HCT116 (cell line): ENCODE measurements at regions not wholly inside any gene's neighbourhood (a gene's known extent, or its start where the extent isn't known, plus 50 kb on each side); places are given as distances from the start of the nearest gene placed in this dataset.

ENCODE experiments used
- ATAC-seq: fragments of 200-7000 bp; cut with Tn5 transposase; 2 replicates; pipeline ENCODE4 v1.9.1; 2020; ENCODE audit warnings: mild to moderate bottlenecking, moderate library complexity
- BruUV-seq: library from RNA; stranded (reverse); fragments of 400-500 nt; replicated peaks from 2 replicates; lab custom pipeline; 2021; lab: Mats Ljungman, UMichigan
- CTCF ChIA-PET: fragments of 300-600 bp; sonication (Branson Sonifier 250); formaldehyde crosslinking; loops from one replicate; lab custom pipeline; 2021; ENCODE audit warnings: antibody characterized with exemption; lab: Charles Lee
- POLR2A ChIA-PET: fragments of 300-600, 350-600 bp; sonication (Branson Sonifier 250); formaldehyde crosslinking; loops from one replicate; lab custom pipeline; 2021; ENCODE audit warnings: antibody characterized with exemption; lab: Charles Lee
- RAD21 ChIA-PET, 2 experiments: fragments of 300-600 bp; sonication (Branson Sonifier 250); formaldehyde crosslinking; loops; one replicate each; lab custom pipeline; 2023; ENCODE audit warnings: low total read pairs in 2 of 2; ENCODE audit not compliant: uncharacterized antibody in 2 of 2, unreplicated experiment in 2 of 2, low non-redundant PET in 1 of 2; lab: Charles Lee
- DNase-seq: peaks from one replicate; pipeline ENCODE4 v3.0.0-alpha.2; 2010; ENCODE audit warnings: low read depth, low spot score
- H2AFZ ChIP-seq: fragments of 200-600 bp; shearing (Covaris generic), sonication (generic); 2 replicates; pipeline ENCODE4 v1.6.1; 2017; ENCODE audit warnings: low read depth, mixed run types, mixed read lengths, antibody characterized with exemption, low read length; ENCODE audit not compliant: poor library complexity, severe bottlenecking
- H3K27ac ChIP-seq: 2 replicates; pipeline ENCODE4 v1.5.1; 2012; ENCODE audit warnings: low read depth, low read length
- H3K27me3 ChIP-seq: fragments of 200-600 bp; sonication (generic); 2 replicates; pipeline ENCODE4 v1.6.1; 2016; ENCODE audit warnings: mixed run types, low read length, mixed read lengths; ENCODE audit not compliant: insufficient read depth
- H3K36me3 ChIP-seq, 2 experiments: fragments of 200-500 bp in 1 of 2; fragments of 200-600 bp in 1 of 2; sonication (Bioruptor generic) in 1 of 2; sonication (generic) in 1 of 2; 2 replicates each; pipeline versions ENCODE4 v1.5.1 to v1.6.1; 2014 to 2016; ENCODE audit warnings: low read length in 2 of 2, inconsistent platforms in 1 of 2, mixed read lengths in 1 of 2, mixed run types in 1 of 2; ENCODE audit not compliant: insufficient read depth in 2 of 2, control insufficient read depth in 1 of 2
- H3K4me1 ChIP-seq, 2 experiments: fragments of 200-600 bp in 1 of 2; sonication (generic) in 1 of 2; 2 replicates each; pipeline versions ENCODE4 v1.5.1 to v1.6.1; 2012 to 2017; ENCODE audit warnings: low read length in 2 of 2, inconsistent platforms in 1 of 2, mild to moderate bottlenecking in 1 of 2, mixed read lengths in 1 of 2, mixed run types in 1 of 2, moderate library complexity in 1 of 2; ENCODE audit not compliant: insufficient read depth in 2 of 2, control insufficient read depth in 1 of 2
- H3K4me2 ChIP-seq: fragments of 200-600 bp; sonication (generic); 2 replicates; pipeline ENCODE4 v1.6.1; 2017; ENCODE audit warnings: mixed run types, low read length, mixed read lengths
- H3K4me3 ChIP-seq, 2 experiments: fragments of 200-600 bp in 1 of 2; sonication (generic) in 1 of 2; replicated peaks in 1 of 2; 2 replicates each; pipeline ENCODE4 v1.5.1; 2011 to 2016; ENCODE audit warnings: low read length in 2 of 2, control low read depth in 1 of 2, low read depth in 1 of 2, mild to moderate bottlenecking in 1 of 2, mixed read lengths in 1 of 2, mixed run types in 1 of 2
- H3K79me2 ChIP-seq: fragments of 200-600 bp; sonication (generic); 2 replicates; pipeline ENCODE4 v1.6.1; 2017; ENCODE audit warnings: mild to moderate bottlenecking, mixed run types, low read length, moderate library complexity, mixed read lengths; ENCODE audit not compliant: insufficient read depth
- H3K9ac ChIP-seq: fragments of 200-600 bp; sonication (generic); 2 replicates; pipeline ENCODE4 v1.6.1; 2016; ENCODE audit warnings: low read length, mixed read lengths
- H3K9me2 ChIP-seq: fragments of 200-600 bp; sonication (generic), shearing (Covaris generic); 2 replicates; pipeline ENCODE4 v1.6.1; 2017; ENCODE audit warnings: mixed run types, mild to moderate bottlenecking, moderate library complexity; ENCODE audit not compliant: insufficient read depth
- H3K9me3 ChIP-seq, 2 experiments: fragments of 200-500 bp in 1 of 2; fragments of 200-600 bp in 1 of 2; sonication (Bioruptor generic) in 1 of 2; sonication (generic) in 1 of 2; 2 replicates each; pipeline ENCODE4 v1.6.1; 2014 to 2017; ENCODE audit warnings: low read length in 2 of 2, mixed read lengths in 2 of 2, inconsistent platforms in 1 of 2, low read depth in 1 of 2, mild to moderate bottlenecking in 1 of 2, mixed run types in 1 of 2, moderate library complexity in 1 of 2; ENCODE audit not compliant: control insufficient read depth in 1 of 2, insufficient read depth in 1 of 2
- H4K20me1 ChIP-seq: fragments of 200-600 bp; sonication (generic), shearing (Covaris generic); 2 replicates; pipeline ENCODE4 v1.6.1; 2017; ENCODE audit warnings: mixed run types, mild to moderate bottlenecking, moderate library complexity; ENCODE audit not compliant: insufficient read depth
- CBX3 ChIP-seq: IDR thresholded peaks from 2 replicates; pipeline ENCODE4 v1.6.1; 2012; ENCODE audit warnings: low read depth
- CEBPB ChIP-seq: IDR thresholded peaks from 2 replicates; pipeline ENCODE4 v1.6.1; 2012; ENCODE audit warnings: low read depth
- EGR1 ChIP-seq: IDR thresholded peaks from 2 replicates; pipeline ENCODE4 v1.6.1; 2012; ENCODE audit warnings: low read depth
- JUND ChIP-seq: IDR thresholded peaks from 2 replicates; pipeline ENCODE4 v1.6.1; 2012
- POLR2A ChIP-seq: IDR thresholded peaks from 2 replicates; pipeline ENCODE4 v1.7.0; 2011; ENCODE audit warnings: borderline replicate concordance; ENCODE audit not compliant: insufficient read depth, insufficient read length; ENCODE audit errors: extremely low read depth
- RAD21 ChIP-seq: IDR thresholded peaks from 2 replicates; pipeline ENCODE4 v1.6.1; 2012; ENCODE audit warnings: low read depth, mild to moderate bottlenecking
- YY1 ChIP-seq: IDR thresholded peaks from 2 replicates; pipeline ENCODE4 v1.6.1; 2011; ENCODE audit warnings: low read length, low read depth, moderate library complexity, mild to moderate bottlenecking; ENCODE audit not compliant: insufficient replicate concordance; ENCODE audit errors: extremely low read depth
- ZFX ChIP-seq: fragments of 450-650 bp; IDR thresholded peaks from 2 replicates; pipeline ENCODE4 v1.6.1; 2017
- intact Hi-C: fragments of 100-400 bp; cut with micrococcal nuclease; formaldehyde crosslinking; loops from 2 replicates; pipeline ENCODE4 v1.10.0; 2022
- TF ChIP-seq, protein P1 (sequence below): IDR thresholded peaks from 2 replicates; pipeline ENCODE4 v1.6.1; 2011; ENCODE audit warnings: mild to moderate bottlenecking, low read length, moderate library complexity; ENCODE audit not compliant: insufficient replicate concordance; ENCODE audit errors: extremely low read depth
- TF ChIP-seq, protein P2 (sequence below): IDR thresholded peaks from 2 replicates; pipeline ENCODE4 v1.6.1; 2012
- TF ChIP-seq, protein P3 (sequence below): IDR thresholded peaks from 2 replicates; pipeline ENCODE4 v1.6.1; 2012; ENCODE audit warnings: low read depth
- TF ChIP-seq, protein P4 (sequence below), 3 experiments: fragments of 200-600 bp in 1 of 3; sonication (generic) in 1 of 3; IDR thresholded peaks in 2 of 3; conservative IDR thresholded peaks in 1 of 3; 2 replicates each; pipeline ENCODE4 v1.5.1; 2012 to 2017; ENCODE audit warnings: low read depth in 2 of 3, low read length in 2 of 3, antibody characterized with exemption in 1 of 3, borderline replicate concordance in 1 of 3, control low read depth in 1 of 3, mild to moderate bottlenecking in 1 of 3, mixed read lengths in 1 of 3, mixed run types in 1 of 3, moderate library complexity in 1 of 3; ENCODE audit not compliant: insufficient read depth in 1 of 3

DNA sequence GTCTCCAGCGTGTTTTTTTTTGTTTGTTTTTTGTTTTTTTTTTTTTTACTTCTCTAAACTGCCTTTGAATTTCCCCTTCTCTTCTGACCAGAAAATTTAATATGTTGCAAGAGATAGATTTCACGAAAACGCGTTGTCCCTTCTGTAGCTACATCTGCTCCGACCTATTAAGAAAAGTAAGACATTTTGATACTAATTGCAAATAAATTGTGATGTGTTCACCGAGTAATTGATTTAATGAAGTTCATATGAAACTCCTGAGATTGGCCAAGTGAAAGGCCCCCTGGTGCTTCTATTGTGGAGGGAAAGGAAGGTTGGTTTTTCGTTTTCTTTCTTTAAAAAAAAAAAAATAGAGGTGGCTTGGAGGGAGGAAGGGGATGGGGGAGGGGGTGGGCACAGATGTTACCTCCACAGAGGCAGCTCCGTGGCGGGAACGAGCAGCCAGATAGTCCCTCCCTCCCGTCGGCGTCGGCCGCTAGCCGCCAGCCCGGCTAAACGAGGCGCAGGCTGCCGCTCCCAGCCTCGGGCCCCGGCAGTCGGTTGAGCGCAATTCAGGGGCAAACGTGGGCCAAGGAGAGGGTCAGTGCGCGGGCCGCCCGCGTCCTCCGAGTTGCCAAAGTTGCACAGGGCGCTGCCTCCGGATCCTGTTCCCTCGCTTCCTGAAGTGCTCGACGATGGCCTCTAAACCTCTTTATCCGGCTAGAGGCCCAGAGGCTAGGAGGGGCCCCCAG, 139.1 kb upstream of the ZIC3 start:
- Histone ChIP-seq H3K4me1 (no peaks in the 10 kb centered on the region), H3K27ac (no peak overlapping the region), H3K9me2 (no peaks in the 10 kb centered on the region), H4K20me1 (no peaks in the 10 kb centered on the region), H3K4me2 (no peak overlapping the region), H3K9me3 (no peaks in the 10 kb centered on the region), H3K9ac (no peak overlapping the region), H3K4me3 (no peak overlapping the region), H2AFZ (no peak overlapping the region), H3K79me2 (no peaks in the 10 kb centered on the region), H3K36me3 (no peaks in the 10 kb centered on the region), H3K27me3 (no peaks in the 10 kb centered on the region)
- ChIA-PET CTCF (no interaction called here), POLR2A (no interaction called here), RAD21 (no interaction called here)
- TF ChIP-seq YY1 (no peak), ZFX (no peak), CBX3 (no peak), POLR2A (no peak)
- TF ChIP-seq, protein P1, sequence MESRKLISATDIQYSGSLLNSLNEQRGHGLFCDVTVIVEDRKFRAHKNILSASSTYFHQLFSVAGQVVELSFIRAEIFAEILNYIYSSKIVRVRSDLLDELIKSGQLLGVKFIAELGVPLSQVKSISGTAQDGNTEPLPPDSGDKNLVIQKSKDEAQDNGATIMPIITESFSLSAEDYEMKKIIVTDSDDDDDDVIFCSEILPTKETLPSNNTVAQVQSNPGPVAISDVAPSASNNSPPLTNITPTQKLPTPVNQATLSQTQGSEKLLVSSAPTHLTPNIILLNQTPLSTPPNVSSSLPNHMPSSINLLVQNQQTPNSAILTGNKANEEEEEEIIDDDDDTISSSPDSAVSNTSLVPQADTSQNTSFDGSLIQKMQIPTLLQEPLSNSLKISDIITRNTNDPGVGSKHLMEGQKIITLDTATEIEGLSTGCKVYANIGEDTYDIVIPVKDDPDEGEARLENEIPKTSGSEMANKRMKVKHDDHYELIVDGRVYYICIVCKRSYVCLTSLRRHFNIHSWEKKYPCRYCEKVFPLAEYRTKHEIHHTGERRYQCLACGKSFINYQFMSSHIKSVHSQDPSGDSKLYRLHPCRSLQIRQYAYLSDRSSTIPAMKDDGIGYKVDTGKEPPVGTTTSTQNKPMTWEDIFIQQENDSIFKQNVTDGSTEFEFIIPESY: no peak
- BruUV-seq: no TSS peak
- no peak for ATAC-seq
- intact Hi-C loops: no loop called here
- DNase-seq: no peak

DNA sequence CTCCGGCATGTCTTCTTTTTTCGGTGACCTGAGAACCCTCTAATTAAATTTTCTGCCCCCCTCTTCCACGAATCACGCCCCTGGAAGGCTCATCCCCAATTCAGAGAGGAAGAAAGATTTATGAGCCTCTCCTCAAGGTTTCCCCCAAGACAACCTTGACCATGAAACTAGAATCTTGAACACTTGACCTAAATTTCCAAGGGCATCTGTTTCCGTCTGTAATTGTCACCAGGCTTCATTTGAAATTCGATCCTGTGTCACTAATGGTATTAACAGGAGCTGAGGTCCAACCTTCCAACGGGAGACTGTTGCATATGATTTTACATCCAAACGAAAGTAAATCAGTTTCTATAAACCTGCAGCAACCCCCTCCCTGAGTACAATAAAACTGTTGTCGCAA, 139.9 kb upstream of the ZIC3 start:
- Histone ChIP-seq H3K27me3 (no peaks in the 10 kb centered on the region), H3K36me3 (no peaks in the 10 kb centered on the region), H3K4me3 (no peak overlapping the region), H3K79me2 (no peaks in the 10 kb centered on the region), H3K9me3 (no peaks in the 10 kb centered on the region), H3K4me1 (no peaks in the 10 kb centered on the region), H3K27ac (no peak overlapping the region), H3K9ac (no peak overlapping the region), H2AFZ (no peak overlapping the region), H4K20me1 (no peaks in the 10 kb centered on the region), H3K4me2 (no peak overlapping the region), H3K9me2 (no peaks in the 10 kb centered on the region)
- RAD21 ChIA-PET: no interaction called here
- BruUV-seq: no TSS peak
- DNase-seq (no peak), ATAC-seq (no peak)
- CTCF ChIA-PET: no interaction called here
- intact Hi-C loops: no loop called here
- POLR2A ChIA-PET: no interaction called here
- no peak for TF ChIP-seq RAD21
- no peak for TF ChIP-seq JUND
- TF ChIP-seq, protein P2, sequence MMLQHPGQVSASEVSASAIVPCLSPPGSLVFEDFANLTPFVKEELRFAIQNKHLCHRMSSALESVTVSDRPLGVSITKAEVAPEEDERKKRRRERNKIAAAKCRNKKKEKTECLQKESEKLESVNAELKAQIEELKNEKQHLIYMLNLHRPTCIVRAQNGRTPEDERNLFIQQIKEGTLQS: no peak
- TF ChIP-seq CBX3: no peak
- no peak for TF ChIP-seq CEBPB
- TF ChIP-seq POLR2A: no peak
- TF ChIP-seq, protein P3, sequence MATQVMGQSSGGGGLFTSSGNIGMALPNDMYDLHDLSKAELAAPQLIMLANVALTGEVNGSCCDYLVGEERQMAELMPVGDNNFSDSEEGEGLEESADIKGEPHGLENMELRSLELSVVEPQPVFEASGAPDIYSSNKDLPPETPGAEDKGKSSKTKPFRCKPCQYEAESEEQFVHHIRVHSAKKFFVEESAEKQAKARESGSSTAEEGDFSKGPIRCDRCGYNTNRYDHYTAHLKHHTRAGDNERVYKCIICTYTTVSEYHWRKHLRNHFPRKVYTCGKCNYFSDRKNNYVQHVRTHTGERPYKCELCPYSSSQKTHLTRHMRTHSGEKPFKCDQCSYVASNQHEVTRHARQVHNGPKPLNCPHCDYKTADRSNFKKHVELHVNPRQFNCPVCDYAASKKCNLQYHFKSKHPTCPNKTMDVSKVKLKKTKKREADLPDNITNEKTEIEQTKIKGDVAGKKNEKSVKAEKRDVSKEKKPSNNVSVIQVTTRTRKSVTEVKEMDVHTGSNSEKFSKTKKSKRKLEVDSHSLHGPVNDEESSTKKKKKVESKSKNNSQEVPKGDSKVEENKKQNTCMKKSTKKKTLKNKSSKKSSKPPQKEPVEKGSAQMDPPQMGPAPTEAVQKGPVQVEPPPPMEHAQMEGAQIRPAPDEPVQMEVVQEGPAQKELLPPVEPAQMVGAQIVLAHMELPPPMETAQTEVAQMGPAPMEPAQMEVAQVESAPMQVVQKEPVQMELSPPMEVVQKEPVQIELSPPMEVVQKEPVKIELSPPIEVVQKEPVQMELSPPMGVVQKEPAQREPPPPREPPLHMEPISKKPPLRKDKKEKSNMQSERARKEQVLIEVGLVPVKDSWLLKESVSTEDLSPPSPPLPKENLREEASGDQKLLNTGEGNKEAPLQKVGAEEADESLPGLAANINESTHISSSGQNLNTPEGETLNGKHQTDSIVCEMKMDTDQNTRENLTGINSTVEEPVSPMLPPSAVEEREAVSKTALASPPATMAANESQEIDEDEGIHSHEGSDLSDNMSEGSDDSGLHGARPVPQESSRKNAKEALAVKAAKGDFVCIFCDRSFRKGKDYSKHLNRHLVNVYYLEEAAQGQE: no peak
- TF ChIP-seq, protein P4, sequence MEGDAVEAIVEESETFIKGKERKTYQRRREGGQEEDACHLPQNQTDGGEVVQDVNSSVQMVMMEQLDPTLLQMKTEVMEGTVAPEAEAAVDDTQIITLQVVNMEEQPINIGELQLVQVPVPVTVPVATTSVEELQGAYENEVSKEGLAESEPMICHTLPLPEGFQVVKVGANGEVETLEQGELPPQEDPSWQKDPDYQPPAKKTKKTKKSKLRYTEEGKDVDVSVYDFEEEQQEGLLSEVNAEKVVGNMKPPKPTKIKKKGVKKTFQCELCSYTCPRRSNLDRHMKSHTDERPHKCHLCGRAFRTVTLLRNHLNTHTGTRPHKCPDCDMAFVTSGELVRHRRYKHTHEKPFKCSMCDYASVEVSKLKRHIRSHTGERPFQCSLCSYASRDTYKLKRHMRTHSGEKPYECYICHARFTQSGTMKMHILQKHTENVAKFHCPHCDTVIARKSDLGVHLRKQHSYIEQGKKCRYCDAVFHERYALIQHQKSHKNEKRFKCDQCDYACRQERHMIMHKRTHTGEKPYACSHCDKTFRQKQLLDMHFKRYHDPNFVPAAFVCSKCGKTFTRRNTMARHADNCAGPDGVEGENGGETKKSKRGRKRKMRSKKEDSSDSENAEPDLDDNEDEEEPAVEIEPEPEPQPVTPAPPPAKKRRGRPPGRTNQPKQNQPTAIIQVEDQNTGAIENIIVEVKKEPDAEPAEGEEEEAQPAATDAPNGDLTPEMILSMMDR (IDR thresholded peaks at IDR 0.05 in 2 of 3, conservative IDR thresholded peaks at IDR 0.05 in 1 of 3; ENCODE audit: borderline replicate concordance in 1 of 3, insufficient read depth in 1 of 3, low read depth in 2 of 3, low read length in 2 of 3): no peak
- no peak for TF ChIP-seq ZFX
- TF ChIP-seq EGR1: no peak
